ENCODE measurements at regions not wholly inside any gene's neighbourhood (a gene's known extent, or its start where the extent isn't known, plus 50 kb on each side); places are given as distances from the start of the nearest gene placed in this dataset.
"Not testable (repeated sequence)": the region's sequence is repeated elsewhere in the genome, so short reads cannot be mapped to it uniquely, and the experiment has no call there.

- DNase-seq (ENCODE audit: low read depth in 2 of 2), result no peak
Measured at GRCh38 chr10:3380406-3381050, 207.9 kb upstream of the PITRM1 start.

- no peak for DNase-seq (ENCODE audit: low read depth in 2 of 2)
Measured at GRCh38 chr10:3376631-3377030, 204.0 kb upstream of the PITRM1 start.

GRCh38 chr10:3375505-3375904 lies 202.9 kb upstream of the PITRM1 start:
- DNase-seq (ENCODE audit: low read depth in 2 of 2), result no peak

- no peak for DNase-seq (ENCODE audit: low read depth in 2 of 2)
Measured at GRCh38 chr10:3374914-3375313, 202.3 kb upstream of the PITRM1 start.

DNA sequence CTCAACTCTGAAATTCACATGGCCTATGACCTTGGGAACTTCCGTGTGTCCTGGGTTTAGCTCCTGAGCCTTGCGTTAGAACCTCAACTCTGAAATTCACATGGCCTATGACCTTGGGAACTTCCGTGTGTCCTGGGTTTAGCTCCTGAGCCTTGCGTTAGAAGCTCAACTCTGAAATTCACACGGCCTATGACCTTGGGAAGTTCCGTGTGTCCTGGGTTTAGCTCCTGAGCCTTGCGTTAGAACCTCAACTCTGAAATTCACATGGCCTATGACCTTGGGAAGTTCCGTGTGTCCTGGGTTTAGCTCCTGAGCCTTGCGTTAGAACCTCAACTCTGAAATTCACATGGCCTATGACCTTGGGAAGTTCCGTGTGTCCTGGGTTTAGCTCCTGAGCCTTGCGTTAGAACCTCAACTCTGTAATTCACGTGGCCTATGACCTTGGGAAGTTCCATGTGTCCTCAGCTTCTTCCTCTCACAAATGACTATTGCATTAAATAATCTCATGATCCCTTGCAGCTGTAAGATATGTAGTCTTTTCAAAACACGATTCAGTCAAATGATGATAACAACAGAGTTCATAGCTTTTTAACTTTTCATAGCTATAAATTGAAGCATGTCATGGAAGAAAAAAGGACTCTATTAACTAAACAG lies 200.9 kb upstream of the PITRM1 start:
- DNase-seq (ENCODE audit: low read depth in 2 of 2), result not testable (repeated sequence)

DNA sequence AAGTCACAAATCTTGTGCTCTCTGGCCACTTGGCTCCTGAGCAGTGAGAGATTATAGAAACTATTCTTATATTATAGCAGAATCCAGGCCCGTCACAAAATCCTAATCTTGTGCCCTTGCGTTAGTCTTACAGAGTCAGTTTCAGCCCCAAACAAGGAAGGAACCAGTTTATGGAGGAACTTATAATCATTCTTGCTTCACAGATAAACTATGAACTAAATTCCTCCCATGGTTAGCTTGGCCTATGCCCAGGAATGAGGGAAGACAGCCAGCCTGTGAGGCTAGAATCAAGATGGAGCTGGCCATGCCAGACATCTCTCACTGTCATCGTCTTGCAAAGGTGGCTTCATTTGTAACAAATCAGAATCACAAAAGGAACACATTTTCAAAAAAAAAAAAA lies 199.7 kb upstream of the PITRM1 start:
- DNase-seq (ENCODE audit: low read depth in 2 of 2), result no peak

DNA sequence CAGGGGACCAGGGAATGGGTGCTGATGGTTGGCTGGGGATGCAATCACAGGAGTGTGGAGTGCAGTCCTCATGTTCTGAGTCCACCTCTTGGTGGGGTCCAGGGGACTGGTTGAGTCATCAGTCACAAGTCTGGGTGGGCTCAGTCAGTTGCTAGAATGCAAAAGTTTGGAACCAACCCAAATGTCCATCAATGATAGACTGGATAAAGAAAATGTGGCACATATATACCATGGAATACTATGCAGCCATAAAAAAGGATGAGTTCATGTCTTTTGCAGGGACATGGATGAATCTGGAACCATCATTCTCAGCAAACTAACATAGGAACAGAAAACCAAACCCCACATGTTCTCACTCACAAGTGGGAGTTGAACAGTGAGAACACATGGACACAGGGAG lies 199.0 kb upstream of the PITRM1 start:
- DNase-seq (ENCODE audit: low read depth in 2 of 2), result not testable (repeated sequence)

GRCh38 chr10:3366735-3367405 lies 194.3 kb upstream of the PITRM1 start:
- no peak for DNase-seq (ENCODE audit: low read depth in 2 of 2)

GRCh38 chr10:3366043-3366442 lies 193.5 kb upstream of the PITRM1 start:
- no peak for DNase-seq (ENCODE audit: low read depth in 2 of 2)

GRCh38 chr10:3365630-3366029 lies 193.0 kb upstream of the PITRM1 start:
- no peak for DNase-seq (ENCODE audit: low read depth in 2 of 2)

DNA sequence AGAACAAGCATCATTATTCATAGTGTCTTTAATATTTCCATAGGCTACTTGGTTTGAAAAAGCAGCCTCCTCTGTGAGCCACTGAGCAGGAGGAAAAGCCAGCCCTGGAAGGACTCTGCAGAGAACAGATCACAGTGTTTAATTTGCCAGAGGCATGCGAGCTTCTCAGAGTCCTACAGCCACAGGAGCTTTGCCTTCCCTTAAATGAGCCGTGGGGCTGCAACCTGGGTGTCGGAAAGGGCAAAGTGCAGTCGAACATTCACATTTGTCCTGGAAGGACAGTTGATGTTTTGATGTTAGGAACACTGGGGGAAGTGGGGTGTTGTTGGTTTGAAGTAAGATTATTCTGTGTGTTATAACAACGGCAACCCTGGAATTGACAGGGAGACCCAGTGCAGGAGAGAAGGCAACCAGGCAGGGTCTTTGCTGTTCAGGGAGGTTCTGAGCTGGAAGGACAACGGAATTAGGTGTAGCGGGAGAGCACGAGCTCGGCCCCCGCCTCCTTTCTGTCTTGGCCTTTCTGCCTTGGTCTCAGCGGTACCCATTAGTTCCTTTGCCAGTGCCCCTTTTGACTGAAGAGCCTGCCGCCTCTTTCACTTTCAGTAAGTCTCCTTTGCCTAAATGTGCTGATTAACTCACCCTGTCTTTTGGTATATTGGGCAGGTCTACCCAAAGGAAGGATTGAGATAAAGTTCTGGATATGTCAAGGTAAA lies 192.3 kb upstream of the PITRM1 start:
- DNase-seq (ENCODE audit: low read depth in 2 of 2), result no peak

- DNase-seq (ENCODE audit: low read depth in 2 of 2), result no peak
Measured at GRCh38 chr10:3363311-3364045, 190.9 kb upstream of the PITRM1 start.

DNA sequence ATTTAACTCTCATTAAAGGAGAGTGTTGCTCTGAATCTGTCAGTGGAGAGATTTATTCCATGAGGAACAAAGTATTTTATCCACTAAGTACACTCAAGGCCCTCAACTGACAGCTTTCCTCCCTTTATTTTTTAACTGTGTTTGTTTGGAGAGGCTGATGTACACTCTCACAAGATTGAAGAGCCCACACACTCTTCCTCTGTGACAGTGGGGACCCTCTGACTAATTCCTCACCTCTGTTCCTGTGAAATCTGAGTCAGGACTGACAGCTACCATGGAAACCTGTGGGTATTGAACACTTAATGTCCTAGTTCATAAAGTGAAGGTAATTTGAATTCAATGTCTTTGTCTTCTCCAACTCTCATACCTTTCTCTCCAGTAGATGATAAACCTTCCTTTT lies 189.8 kb upstream of the PITRM1 start:
- DNase-seq (ENCODE audit: low read depth in 2 of 2), result no peak

DNA sequence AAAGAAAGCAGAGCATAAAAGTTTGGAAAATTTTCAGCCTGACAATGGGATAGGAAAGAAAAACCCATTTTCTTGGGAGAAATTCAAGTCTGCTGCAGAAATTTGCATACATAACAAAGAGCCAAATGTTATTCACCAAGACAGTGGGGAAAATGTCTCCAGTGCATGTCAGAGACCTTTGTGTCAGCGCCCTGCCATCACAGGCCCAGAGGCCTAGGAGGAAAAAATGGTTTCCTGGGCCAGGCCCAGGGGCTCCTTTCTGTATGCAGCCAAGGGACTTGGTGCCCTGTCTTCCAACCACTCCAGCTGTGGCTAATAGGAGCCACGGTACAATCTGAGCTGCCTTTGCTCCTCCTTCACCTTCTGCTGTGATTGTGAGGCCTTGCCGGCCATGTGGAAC lies 189.1 kb upstream of the PITRM1 start:
- DNase-seq (ENCODE audit: low read depth in 2 of 2), result no peak

DNA sequence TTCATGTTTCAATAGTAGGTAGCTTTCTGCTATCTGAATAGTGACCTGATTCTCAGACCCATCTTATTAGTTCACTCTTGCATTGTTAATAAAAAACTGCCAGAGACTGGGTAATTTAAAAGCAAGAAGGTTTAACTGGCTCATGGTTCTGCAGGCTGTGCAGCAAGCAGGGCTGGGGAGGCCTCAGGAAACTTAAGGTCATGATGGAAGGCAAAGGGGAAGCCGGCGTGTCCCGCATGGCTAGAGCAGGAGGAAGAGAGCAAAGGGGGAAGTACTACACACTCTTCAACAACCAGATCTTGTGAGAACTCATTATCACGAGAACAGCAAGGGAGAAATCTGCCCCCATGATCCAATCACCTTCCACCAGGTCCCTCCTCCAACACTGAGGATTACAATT lies 185.2 kb upstream of the PITRM1 start:
- DNase-seq (ENCODE audit: low read depth in 2 of 2), result no peak

DNA sequence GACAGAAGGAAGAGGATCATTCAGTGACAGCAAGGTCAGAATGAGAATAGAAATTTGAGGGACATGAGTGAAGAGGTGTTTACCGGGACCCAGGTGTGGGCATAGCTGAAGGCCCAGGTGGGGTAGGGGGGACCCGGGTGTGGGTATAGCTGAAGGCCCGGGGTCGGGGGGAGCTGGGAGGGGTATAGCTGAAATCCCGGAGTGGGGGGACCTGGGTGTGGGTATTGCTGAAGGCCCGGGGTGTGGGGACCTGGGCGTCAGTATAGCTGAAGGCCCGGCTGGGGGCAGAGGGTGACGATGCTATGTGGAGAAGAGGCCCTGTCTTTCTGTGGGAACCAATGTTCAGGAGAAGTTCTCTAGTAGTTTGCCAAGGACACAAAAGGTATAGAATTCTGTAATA lies 183.0 kb upstream of the PITRM1 start:
- no peak for DNase-seq (ENCODE audit: low read depth in 2 of 2)

DNA sequence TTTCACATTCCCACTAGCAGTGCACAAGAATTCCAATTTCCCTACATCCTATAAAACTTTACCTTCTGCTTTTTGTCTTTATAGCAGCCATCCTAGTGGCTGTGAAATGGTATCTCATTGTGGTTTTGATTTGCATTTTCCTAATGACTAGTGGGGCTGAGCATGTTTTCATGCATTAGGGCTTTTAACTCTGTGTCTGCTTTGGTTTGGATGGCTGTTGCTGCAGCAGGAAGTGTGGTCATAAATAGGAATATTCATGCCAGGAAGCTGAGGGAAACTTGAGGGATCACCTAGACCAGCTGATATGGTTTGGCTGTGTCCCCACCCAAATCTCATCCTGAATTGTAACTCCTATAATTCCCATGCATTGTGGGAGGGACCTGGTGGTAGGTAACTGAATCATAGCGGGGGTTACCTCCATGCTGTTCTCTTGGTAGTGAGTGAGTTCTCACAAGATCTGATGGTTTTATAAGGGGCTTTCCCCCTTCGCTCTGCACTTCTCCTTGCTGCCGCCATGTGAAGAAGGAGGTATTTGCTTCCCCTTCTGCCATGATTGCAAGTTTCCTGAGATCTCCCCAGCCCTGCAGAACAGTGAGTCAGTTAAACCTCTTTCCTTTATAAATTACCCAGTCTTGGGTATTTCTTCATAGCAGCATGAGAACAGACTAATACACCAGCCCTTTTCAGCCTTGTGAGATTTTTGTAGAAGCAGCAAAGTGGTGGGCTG lies 181.8 kb upstream of the PITRM1 start:
- no peak for DNase-seq (ENCODE audit: low read depth in 2 of 2)

GRCh38 chr10:3353235-3353634 lies 180.7 kb upstream of the PITRM1 start:
- no peak for DNase-seq (ENCODE audit: low read depth in 2 of 2)

DNA sequence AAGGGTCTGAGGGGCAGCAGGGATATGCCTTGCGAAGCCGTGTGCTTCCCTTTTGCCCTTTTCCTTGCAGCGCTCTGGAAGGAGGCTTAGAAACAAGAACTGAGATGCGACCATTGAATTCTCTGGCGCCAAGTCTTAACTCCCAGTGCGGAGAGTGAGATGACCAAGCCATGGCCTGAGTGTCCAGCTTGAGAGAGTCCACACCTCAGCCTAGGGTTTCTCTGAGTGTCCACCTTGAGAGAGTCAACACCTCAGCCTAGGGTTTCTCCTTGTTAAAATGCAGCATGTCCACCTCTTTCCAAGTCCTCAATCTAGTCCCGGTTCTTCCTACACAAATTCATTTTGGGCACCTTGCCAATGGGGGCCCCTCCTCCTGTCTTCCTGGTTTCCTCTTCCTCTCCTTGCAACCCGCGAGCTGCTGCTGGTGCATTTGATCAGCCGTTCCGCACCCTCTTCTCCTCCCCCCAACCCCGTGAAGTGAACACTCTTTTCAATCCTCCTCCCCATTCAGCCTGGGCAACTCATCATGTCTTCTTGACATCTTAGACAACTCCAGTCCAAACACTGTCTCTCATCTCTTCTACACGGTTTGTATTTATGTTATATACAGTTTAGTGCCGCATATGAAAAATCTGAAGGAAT lies 178.2 kb upstream of the PITRM1 start:
- no peak for DNase-seq (ENCODE audit: low read depth in 2 of 2)

DNA sequence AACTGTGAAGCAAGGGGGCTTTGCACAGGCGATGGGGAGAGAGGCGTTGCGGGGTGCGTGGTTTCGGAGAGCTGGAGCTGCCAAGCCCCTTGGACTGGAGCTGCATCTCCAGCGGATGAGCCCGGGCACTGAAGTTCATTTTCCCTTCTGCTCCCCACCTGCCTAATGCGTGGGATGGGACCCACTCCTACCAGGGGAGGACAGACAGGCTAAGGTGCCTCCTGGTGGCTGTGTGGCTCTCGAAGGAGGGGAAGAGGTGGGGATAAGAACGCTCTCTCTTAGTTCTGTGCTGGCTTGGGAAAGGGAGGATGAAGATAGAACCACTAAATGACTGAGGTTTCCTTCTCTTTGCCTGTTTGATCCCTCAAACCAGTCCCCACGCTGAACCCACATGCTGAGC lies 177.6 kb upstream of the PITRM1 start:
- no peak for DNase-seq (ENCODE audit: low read depth in 2 of 2)

- no peak for DNase-seq (ENCODE audit: low read depth in 2 of 2)
Measured at GRCh38 chr10:3348564-3348963, 176.0 kb upstream of the PITRM1 start.
